Embryonic facial prominence (tissue), 1 donor: ENCODE measurements at regions not wholly inside any gene's neighbourhood (a gene's known extent, or its start where the extent isn't known, plus 50 kb on each side); places are given as distances from the start of the nearest gene placed in this dataset.
"Not testable (repeated sequence)": the region's sequence is repeated elsewhere in the genome, so short reads cannot be mapped to it uniquely, and the experiment has no call there.

ENCODE experiments used
- DNase-seq: peaks from one replicate; pipeline ENCODE4 v3.0.0-alpha.2; 2016; ENCODE audit errors: extremely low spot score

GRCh38 chr1:93773049-93773838 lies 91.6 kb upstream of the BCAR3 start:
- DNase-seq, result no peak

GRCh38 chr1:93771843-93772242 lies 90.2 kb upstream of the BCAR3 start:
- DNase-seq, result no peak

GRCh38 chr1:93770640-93771039 lies 89.0 kb upstream of the BCAR3 start:
- DNase-seq, result no peak

GRCh38 chr1:93769777-93770176 lies 88.1 kb upstream of the BCAR3 start:
- no peak for DNase-seq

- no peak for DNase-seq
Measured at GRCh38 chr1:93768380-93768863, 86.8 kb upstream of the BCAR3 start.

GRCh38 chr1:93766451-93766850 lies 84.8 kb upstream of the BCAR3 start:
- DNase-seq, result no peak

- DNase-seq, result no peak
Measured at GRCh38 chr1:93765099-93765498, 83.5 kb upstream of the BCAR3 start.

GRCh38 chr1:93764366-93764750 lies 82.7 kb upstream of the BCAR3 start:
- DNase-seq, result no peak

GRCh38 chr1:93763704-93764365 lies 82.2 kb upstream of the BCAR3 start:
- no peak for DNase-seq

- no peak for DNase-seq
Measured at GRCh38 chr1:93758842-93759515, 77.3 kb upstream of the BCAR3 start.

- no peak for DNase-seq
Measured at GRCh38 chr1:93757256-93758036, 75.8 kb upstream of the BCAR3 start.

GRCh38 chr1:93756657-93757056 lies 75.0 kb upstream of the BCAR3 start:
- no peak for DNase-seq

GRCh38 chr1:93755251-93755715 lies 73.6 kb upstream of the BCAR3 start:
- DNase-seq, result not testable (repeated sequence)

- no peak for DNase-seq
Measured at GRCh38 chr1:93753791-93754763, 72.4 kb upstream of the BCAR3 start.

- no peak for DNase-seq
Measured at GRCh38 chr1:93751377-93752250, 70.0 kb upstream of the BCAR3 start.

GRCh38 chr1:93750955-93751354 lies 69.3 kb upstream of the BCAR3 start:
- DNase-seq, result no peak

GRCh38 chr1:93749894-93750301 lies 68.3 kb upstream of the BCAR3 start:
- DNase-seq, result no peak

GRCh38 chr1:93749487-93749886 lies 67.8 kb upstream of the BCAR3 start:
- DNase-seq, result no peak

GRCh38 chr1:93746021-93746812 lies 64.6 kb upstream of the BCAR3 start:
- DNase-seq, result no peak
